ENCODE measurements at regions not wholly inside any gene's neighbourhood (a gene's known extent, or its start where the extent isn't known, plus 50 kb on each side); places are given as distances from the start of the nearest gene placed in this dataset.

DNA sequence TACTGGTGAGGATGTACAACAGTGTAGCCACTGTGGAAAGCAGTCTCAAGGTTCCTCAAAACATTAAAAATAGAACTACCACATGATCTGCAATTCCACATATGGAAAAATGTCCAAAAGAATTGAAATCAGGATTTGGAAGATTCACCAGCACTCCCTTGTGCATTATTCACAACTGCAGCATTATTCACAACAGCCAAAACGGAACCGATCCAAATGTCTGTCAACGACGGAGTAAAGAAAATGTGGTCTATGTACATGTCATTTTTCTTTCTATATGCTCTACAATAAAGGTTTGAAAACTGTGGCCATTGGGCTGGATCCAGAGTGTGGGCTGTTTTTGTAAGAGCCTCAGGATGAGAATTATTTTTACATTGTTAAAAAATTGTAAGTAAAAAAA is 1206.1 kb upstream of the CELF2 start:
- H3K27ac ChIP-seq, result no peak overlapping the region
- H3K9me3 ChIP-seq, result no peaks in the 10 kb centered on the region
- WGBS, 2 donors, result 79 to 84% methylated on average over 4 of the region's 4 CpGs
- TF ChIP-seq, protein P1, sequence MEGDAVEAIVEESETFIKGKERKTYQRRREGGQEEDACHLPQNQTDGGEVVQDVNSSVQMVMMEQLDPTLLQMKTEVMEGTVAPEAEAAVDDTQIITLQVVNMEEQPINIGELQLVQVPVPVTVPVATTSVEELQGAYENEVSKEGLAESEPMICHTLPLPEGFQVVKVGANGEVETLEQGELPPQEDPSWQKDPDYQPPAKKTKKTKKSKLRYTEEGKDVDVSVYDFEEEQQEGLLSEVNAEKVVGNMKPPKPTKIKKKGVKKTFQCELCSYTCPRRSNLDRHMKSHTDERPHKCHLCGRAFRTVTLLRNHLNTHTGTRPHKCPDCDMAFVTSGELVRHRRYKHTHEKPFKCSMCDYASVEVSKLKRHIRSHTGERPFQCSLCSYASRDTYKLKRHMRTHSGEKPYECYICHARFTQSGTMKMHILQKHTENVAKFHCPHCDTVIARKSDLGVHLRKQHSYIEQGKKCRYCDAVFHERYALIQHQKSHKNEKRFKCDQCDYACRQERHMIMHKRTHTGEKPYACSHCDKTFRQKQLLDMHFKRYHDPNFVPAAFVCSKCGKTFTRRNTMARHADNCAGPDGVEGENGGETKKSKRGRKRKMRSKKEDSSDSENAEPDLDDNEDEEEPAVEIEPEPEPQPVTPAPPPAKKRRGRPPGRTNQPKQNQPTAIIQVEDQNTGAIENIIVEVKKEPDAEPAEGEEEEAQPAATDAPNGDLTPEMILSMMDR (IDR thresholded peaks at IDR 0.05), result no peak
- TF ChIP-seq POLR2A (IDR thresholded peaks at IDR 0.05), result no peak
- no peak for DNase-seq
- no peaks in the 10 kb centered on the region for H3K27me3 ChIP-seq
- intact Hi-C loops (cut with DNase I), result no loop called here
- no peaks in the 10 kb centered on the region for H3K36me3 ChIP-seq
- no peak overlapping the region for H3K4me3 ChIP-seq (replicated peaks in 1 of 3)
- no peaks in the 10 kb centered on the region for H3K4me1 ChIP-seq

- no peaks in the 10 kb centered on the region for H3K27me3 ChIP-seq
- 76 to 83% methylated on average over 1 of the region's 1 CpG for WGBS, 2 donors
- no peaks in the 10 kb centered on the region for H3K36me3 ChIP-seq
- no peak overlapping the region for H3K27ac ChIP-seq
- TF ChIP-seq POLR2A (IDR thresholded peaks at IDR 0.05), result no peak
- TF ChIP-seq, protein P1 (IDR thresholded peaks at IDR 0.05), result no peak
- DNase-seq, result no peak
- H3K4me3 ChIP-seq (replicated peaks in 1 of 3), result no peak overlapping the region
- intact Hi-C loops (cut with DNase I), result no loop called here
- H3K9me3 ChIP-seq, result no peaks in the 10 kb centered on the region
- H3K4me1 ChIP-seq, result no peaks in the 10 kb centered on the region
Measured at GRCh38 chr10:9814285-9814864, 1203.3 kb upstream of the CELF2 start.

DNA sequence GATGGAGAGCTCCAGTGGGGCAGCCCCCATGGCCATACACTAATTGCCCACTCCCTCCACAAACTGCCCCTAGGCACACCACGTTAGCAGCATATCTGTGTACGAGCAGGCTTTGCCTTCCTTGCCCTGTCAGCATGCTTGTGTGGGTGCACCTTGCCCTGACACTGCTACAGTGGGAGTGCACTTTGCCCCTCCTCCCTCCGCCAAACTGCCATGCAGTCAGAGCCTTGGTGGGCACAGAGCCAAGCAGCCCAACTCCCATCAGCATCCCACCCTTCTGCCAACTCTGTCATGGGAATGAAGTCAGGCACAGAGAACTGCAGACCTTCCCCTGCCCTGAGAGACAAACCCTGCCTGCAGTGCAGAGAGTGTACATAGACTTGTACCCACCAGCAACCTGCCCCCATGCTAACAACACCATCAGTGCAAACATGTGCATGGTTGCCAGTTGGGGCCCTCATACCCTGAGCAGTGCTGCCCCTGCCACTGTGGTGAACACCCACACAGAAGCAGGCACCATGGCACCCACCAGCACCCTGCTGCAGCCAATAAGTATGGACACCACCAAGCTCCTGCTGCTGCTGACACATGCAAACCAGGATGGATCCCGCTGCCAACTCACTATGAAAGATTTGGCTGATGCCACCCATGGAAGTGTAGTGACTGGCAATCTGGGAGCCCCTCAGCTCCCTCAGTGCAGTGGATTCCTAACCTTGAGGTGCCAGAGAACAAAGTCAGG is 1197.7 kb upstream of the CELF2 start:
- WGBS, 2 donors, result 76 to 93% methylated on average over 3 to 4 of the region's 4 CpGs
- Histone ChIP-seq H3K36me3 (no peaks in the 10 kb centered on the region), H3K27ac (no peak overlapping the region), H3K27me3 (no peaks in the 10 kb centered on the region), H3K4me3 (replicated peaks in 1 of 3) (no peak overlapping the region), H3K4me1 (no peaks in the 10 kb centered on the region), H3K9me3 (no peaks in the 10 kb centered on the region)
- intact Hi-C loops (cut with DNase I), result no loop called here
- no peak for TF ChIP-seq POLR2A (IDR thresholded peaks at IDR 0.05)
- TF ChIP-seq, protein P1 (IDR thresholded peaks at IDR 0.05), result no peak
- DNase-seq, result no peak

DNA sequence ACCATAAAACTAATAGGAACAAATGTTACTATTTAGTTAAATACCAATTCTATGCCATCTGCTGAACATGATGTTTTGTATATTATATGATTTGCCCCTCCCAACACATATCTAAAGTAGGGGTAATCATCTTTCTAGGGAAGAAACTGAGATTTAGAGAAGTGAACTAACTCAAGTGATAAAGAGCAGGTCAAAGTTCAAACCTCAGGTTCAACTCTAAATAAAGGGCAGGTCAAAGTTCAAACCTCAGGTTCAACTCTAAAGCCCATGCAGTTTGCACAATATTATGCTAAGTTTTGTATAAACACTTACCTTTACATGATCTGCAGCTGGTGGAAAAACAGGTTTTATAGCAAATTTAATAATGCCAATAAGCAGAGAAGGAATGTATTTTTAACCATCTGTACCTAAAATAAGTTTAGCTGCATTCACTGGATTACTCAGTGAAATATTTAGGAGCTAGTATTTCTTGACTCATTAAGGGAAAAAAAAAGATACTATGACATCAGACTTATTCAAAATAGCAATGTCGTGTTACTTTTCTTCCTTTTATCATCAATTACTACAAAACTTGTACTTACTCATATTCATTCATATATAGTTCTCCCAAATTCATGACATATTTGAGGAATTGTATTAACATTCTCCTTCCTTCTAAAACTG is 1194.3 kb upstream of the CELF2 start:
- no peak for TF ChIP-seq POLR2A (IDR thresholded peaks at IDR 0.05)
- TF ChIP-seq, protein P1 (IDR thresholded peaks at IDR 0.05), result no peak
- DNase-seq, result no peak
- 72 to 77% methylated on average over 1 of the region's 1 CpG for WGBS, 2 donors
- Histone ChIP-seq H3K27me3 (no peaks in the 10 kb centered on the region), H3K4me1 (no peaks in the 10 kb centered on the region), H3K36me3 (no peaks in the 10 kb centered on the region), H3K9me3 (no peaks in the 10 kb centered on the region), H3K4me3 (replicated peaks in 1 of 3) (no peak overlapping the region), H3K27ac (no peak overlapping the region)
- intact Hi-C loops (cut with DNase I), result no loop called here

DNA sequence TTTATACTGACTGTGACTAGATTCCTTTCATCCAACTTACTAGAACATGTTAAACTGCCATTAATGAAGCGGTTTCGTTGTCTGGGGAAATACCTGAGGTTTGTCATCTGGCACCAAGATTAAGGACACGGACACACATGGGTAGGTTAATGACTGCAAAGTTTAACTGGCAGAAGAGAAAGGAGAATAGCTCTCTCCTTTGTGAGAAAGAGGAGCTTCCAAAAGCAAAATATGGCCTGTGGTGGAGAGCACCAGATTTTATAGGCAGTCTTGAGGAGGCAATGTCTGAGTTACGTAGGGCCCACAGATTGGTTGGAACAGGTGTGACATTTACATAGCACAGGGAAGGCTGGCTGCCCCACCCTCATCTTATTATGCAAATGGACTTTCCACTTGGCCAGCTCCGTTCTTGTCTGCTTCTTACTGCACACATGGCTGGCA is 1193.0 kb upstream of the CELF2 start:
- WGBS, 2 donors, result 63 to 79% methylated on average over 5 of the region's 5 CpGs
- H3K27me3 ChIP-seq, result no peaks in the 10 kb centered on the region
- H3K9me3 ChIP-seq, result no peaks in the 10 kb centered on the region
- intact Hi-C loops (cut with DNase I), result no loop called here
- no peaks in the 10 kb centered on the region for H3K4me1 ChIP-seq
- H3K4me3 ChIP-seq (replicated peaks in 1 of 3), result no peak overlapping the region
- no peak for TF ChIP-seq POLR2A (IDR thresholded peaks at IDR 0.05)
- TF ChIP-seq, protein P1 (IDR thresholded peaks at IDR 0.05), result no peak
- no peaks in the 10 kb centered on the region for H3K36me3 ChIP-seq
- no peak for DNase-seq
- no peak overlapping the region for H3K27ac ChIP-seq

All from thyroid gland (tissue), 4 donors.